ENCODE measurements at regions not wholly inside any gene's neighbourhood (a gene's known extent, or its start where the extent isn't known, plus 50 kb on each side); places are given as distances from the start of the nearest gene placed in this dataset.

GRCh38 chr11:71356904-71357303, 91.3 kb downstream of the DHCR7 start:
- TF ChIP-seq CTCF (IDR thresholded peaks at IDR 0.05): no peak
- no peak for TF ChIP-seq POLR2A (IDR thresholded peaks at IDR 0.05)

Measured in uterus (tissue), 2 donors.